HT1080 (cell line): ENCODE measurements at regions not wholly inside any gene's neighbourhood (a gene's known extent, or its start where the extent isn't known, plus 50 kb on each side); places are given as distances from the start of the nearest gene placed in this dataset.

ENCODE experiments used
- DNase-seq: peaks from one replicate; pipeline ENCODE4 v3.0.0-alpha.2; 2015; ENCODE audit warnings: low read depth

- DNase-seq = no peak
These were observed 604.6 kb downstream of the RAB28 start for GRCh38 chr4:12879496-12879895.

DNA sequence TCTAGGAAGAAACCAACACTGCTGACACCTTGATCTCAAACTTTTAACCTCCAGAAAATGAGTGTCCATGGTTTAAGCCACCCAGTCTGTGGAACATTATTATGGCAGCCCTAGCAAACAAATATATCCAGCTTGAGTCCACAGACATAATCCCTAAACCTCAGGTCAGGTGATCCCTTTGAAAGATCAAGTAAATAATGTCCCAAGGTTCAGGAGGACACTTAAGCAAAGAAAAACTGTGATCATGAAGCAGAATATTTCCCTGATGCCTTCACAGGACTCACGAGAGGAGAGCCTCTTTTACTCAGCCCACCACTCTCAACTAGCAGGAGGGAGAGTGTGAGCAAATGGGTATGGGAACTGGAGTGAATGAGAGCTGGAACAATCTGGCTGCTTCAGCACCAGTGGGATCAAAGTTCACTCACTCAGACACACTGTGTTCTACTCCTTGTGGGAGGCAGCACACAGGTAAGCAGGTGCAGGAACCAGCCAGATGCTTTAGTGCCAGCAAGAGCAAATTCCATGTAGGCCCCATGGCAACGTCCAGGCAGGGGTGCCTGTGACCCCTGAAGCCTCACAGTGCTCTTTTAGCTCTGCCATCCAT, 608.4 kb downstream of the RAB28 start:
- DNase-seq = no peak

- no peak for DNase-seq
These were observed 610.8 kb downstream of the RAB28 start for GRCh38 chr4:12873351-12873750.

DNA sequence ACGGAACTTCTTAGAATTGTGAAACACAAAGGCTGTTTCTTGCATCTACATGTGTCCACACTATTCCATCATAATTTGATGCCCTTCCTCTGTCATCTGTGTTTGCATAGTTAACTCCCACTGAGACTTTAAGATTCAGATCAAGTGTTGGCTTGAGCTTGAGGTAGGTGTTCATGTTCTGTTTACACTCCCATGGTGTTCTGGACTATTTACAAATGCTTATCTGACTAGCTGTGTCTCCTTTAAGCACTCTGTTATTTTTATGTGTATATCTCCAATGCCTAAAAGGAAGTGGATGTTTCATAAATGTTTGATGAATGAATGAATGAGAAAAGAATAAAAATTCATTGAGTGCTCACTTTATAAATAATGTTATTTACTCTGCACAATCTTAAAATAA, 622.7 kb downstream of the RAB28 start:
- no peak for DNase-seq

GRCh38 chr4:12852338-12853307, 631.5 kb downstream of the RAB28 start:
- DNase-seq = peak; percentile 80

- DNase-seq = peak; percentile 1
These were observed 637.8 kb downstream of the RAB28 start for GRCh38 chr4:12846368-12846767.

DNA sequence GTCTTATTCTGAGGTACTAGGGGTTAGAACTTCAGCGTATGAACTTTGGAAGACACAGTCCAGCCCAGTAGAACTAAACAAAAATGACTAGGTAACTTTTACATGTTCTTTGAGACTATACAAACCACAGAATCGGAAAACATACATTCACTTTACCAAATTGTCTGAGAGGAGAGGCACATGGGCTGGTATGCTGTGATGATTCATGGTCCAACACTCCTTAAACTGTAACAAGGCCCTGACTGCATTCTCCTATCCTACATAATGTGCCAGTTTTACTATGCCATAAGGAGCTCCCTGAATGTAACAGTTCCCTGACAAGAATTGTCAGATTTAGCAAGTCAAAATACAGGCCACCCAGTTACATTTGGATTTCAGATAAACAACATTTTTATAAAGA, 640.0 kb downstream of the RAB28 start:
- peak; percentile 59 for DNase-seq

- no peak for DNase-seq
These were observed 656.2 kb downstream of the RAB28 start for GRCh38 chr4:12827966-12828365.

DNA sequence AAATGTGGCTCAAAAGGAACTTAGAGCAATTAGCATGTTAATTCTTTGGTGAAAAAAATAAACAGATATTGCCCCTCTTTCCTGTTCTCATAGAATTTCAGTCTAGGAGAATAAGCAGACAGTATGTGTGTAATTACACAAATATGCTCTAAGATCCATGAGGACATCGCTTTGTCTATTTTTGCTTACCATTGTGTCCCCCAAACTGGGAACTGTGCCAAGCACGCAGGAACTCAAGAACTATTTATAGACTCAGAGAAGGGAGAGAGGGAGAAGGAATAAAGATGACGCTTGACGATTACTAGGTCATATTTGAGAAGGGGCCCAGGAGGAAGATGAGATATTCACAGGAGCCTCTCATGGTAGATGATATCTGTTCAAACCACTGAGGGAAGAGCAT, 692.6 kb downstream of the RAB28 start:
- DNase-seq = peak; percentile 6

GRCh38 chr4:12787261-12787660, 696.9 kb downstream of the RAB28 start:
- DNase-seq = no peak

DNA sequence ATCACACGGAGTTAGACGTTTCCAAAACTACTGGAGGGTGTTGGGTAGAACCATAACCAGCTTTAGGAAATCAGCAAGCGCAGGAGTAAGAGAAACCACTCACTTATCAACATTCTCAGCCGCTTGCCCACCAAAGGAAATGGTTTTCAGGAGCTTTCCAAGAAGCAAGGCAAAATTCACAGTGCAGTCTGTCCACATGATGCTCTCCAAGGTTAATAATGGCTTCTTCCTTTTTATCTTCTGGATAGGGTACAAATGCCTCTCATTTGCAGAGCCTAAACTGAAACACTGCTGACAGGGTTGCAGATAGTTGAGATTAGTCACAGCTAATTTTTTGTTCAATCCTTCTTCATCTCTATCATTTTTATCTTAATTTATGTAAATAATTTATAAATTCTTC, 705.4 kb downstream of the RAB28 start:
- DNase-seq = no peak

GRCh38 chr4:12778191-12778590, 705.9 kb downstream of the RAB28 start:
- no peak for DNase-seq

- peak; percentile 10 for DNase-seq
These were observed 713.8 kb downstream of the RAB28 start for GRCh38 chr4:12770351-12770750.

DNA sequence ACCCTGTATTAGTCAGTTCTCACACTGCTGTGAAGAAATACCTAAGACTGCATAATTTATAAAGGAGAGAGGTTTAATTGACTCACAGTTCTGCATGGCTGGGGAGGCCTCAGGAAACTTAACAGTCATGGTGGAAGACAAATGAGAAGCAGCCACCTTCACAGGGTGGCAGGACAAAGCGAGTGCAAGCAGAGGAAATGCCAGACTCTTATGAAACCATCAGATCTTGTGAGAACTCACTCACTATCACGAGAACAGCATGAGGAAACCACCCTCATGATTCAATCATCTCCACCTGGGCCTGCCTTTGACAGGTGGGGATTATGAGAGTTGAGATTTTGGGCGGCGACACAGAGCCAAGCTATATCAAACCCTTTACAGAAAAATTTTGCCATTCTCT, 722.4 kb downstream of the RAB28 start:
- DNase-seq = peak; percentile 15

DNA sequence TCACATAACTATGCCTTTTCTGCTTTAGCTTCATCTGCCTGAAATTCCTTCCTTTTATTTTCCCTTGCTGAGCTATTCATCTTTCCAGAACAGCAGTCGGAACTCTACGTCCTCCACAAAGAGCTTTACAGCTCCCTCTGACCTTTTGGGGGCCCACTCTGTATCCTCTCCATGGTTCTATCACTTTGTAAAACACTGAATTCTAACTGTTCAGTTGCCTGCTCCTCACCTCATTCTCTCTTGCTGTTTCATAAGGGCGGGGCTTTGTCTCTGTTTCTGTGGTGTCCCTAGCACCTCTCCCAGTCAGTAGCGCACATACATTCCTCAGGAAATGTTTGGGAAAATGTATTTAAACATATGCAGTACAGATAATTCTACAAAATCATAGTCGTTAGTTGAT, 737.0 kb downstream of the RAB28 start:
- DNase-seq = no peak

DNA sequence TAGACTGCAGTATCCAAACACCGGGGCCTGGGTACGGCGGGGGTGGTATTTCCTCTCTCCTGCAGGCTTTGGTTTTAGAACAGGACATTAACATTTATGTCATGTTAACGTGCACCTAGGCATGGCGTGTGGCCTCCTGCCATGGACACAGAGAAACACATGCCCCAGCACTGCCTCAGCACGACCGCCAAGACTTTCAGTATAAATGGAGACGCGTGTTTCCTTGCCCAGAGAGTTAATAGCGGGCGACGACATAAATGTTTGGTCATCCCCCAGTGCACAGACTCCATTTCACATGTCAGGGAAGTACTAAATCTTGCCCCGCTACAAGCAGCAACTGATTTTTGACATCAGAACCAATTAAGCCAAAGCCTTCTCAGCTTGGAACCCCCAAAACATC, 737.9 kb downstream of the RAB28 start:
- no peak for DNase-seq

GRCh38 chr4:12734586-12734985, 749.6 kb downstream of the RAB28 start:
- no peak for DNase-seq

DNA sequence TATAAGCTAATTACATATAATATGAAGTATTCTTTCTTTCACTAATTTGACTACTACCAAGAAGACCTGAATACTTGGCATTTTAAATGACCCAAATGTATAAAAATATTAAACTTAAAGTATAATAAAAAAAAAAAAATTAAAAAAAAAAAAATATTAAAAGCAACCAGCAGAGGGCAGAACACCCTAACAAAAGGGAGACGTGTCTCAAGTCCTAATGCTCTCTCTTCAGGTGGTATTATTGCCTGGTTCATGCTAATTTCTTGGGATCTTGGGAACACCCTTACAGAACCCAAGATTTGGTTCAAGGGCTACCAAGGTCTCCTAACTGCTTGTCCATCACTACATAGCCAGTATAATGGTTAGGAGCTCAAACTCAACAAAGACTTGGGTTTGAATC, 754.8 kb downstream of the RAB28 start:
- no peak for DNase-seq

DNA sequence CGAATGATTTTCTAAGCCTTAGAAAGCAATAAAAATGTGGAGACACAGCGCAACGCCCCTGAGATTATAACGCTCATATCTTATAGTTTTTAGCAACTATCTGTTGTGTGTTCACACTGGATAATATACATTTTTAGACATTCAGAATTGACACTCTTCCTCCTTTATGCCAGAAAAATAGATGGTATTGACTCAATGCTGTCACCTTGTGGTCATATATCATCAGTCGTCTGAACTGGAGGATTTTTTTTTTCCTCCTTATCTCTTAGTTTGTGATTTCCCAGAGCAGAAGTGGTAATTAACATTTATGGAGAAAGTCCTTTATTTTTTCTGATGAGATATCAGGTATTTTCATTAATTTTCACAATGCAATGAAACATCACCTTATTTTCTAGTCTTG, 759.6 kb downstream of the RAB28 start:
- DNase-seq = peak; percentile 12

- peak; percentile 23 for DNase-seq
These were observed 760.2 kb downstream of the RAB28 start for GRCh38 chr4:12723849-12724447.

DNA sequence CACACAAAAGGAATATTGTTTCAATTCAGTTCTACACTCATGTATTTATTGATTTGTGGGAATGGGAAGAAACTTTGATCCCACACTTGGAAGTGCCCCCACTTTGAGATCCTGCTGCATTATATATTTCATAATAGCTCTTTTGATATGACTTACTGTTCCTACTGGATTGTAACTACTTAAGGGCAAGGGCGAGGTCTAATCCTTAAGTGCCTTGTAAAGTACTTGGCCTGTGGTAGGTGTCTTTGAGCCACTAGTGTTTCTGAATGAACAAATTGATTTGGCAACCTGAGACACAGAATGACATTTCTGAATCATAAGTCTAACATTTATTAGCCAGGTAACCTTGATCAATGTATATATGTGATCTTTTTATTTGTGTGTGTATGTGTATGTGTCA, 767.2 kb downstream of the RAB28 start:
- no peak for DNase-seq

DNA sequence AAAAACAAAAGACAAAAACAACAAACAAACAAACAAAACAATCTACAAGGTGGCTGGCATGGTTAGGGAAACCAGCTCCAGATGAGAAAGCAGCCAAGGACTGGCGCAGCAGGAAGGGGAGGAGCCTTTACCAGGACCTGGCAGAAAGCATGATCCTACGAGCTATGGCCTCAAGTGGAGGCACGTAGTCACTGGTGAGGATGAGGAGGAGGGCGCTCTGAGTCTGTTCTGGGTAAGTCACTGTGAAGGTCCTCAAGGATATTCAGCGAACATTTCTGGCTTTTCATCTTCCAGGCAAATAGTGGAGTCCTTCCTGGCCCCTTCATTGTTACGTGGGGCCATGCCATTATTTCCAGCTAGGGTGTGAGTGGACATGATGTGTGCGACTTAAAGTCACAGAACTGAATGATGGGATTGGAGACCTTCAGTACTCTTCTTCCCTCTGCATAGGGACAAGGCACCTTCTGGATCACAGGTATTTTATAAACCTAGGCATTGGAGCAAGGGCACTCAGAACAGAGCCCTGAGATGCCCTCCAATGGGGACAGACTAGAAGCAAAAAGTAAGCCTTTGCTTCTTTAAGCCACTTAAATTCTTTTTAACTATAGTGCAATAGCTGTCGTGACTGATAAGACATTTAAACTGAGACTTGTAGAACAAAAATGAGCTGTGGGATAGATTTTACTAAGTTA, 771.3 kb downstream of the RAB28 start:
- no peak for DNase-seq
